D341Med (cell line): ENCODE measurements at regions not wholly inside any gene's neighbourhood (a gene's known extent, or its start where the extent isn't known, plus 50 kb on each side); places are given as distances from the start of the nearest gene placed in this dataset.

Source experiments
- DNase-seq: peaks from one replicate; pipeline ENCODE4 v3.0.0; 2012; ENCODE audit warnings: low spot score

- no peak for DNase-seq
Measured at GRCh38 chr3:13149330-13150108, 76.3 kb upstream of the IQSEC1 start.

GRCh38 chr3:13148561-13149329 is 75.5 kb upstream of the IQSEC1 start:
- peak; percentile 26 for DNase-seq

GRCh38 chr3:13148126-13148525 is 74.9 kb upstream of the IQSEC1 start:
- DNase-seq = no peak

- DNase-seq = no peak
Measured at GRCh38 chr3:13147344-13147743, 74.1 kb upstream of the IQSEC1 start.

GRCh38 chr3:13146643-13147143 is 73.5 kb upstream of the IQSEC1 start:
- DNase-seq = no peak

- peak; percentile 36 for DNase-seq
Measured at GRCh38 chr3:13145826-13146642, 72.8 kb upstream of the IQSEC1 start.

- no peak for DNase-seq
Measured at GRCh38 chr3:13145131-13145825, 72.0 kb upstream of the IQSEC1 start.

GRCh38 chr3:13144163-13145023 is 71.2 kb upstream of the IQSEC1 start:
- DNase-seq = no peak

GRCh38 chr3:13143381-13144004 is 70.3 kb upstream of the IQSEC1 start:
- DNase-seq = no peak

GRCh38 chr3:13142552-13143380 is 69.5 kb upstream of the IQSEC1 start:
- no peak for DNase-seq

GRCh38 chr3:13141991-13142412 is 68.8 kb upstream of the IQSEC1 start:
- DNase-seq = no peak

- peak; percentile 19 for DNase-seq
Measured at GRCh38 chr3:13141183-13141582, 68.0 kb upstream of the IQSEC1 start.

- peak; percentile 15 for DNase-seq
Measured at GRCh38 chr3:13140596-13140995, 67.4 kb upstream of the IQSEC1 start.

- peak; percentile 20 for DNase-seq
Measured at GRCh38 chr3:13139471-13140065, 66.3 kb upstream of the IQSEC1 start.

GRCh38 chr3:13138833-13139145 is 65.6 kb upstream of the IQSEC1 start:
- DNase-seq = peak; percentile 14

GRCh38 chr3:13137941-13138832 is 65.0 kb upstream of the IQSEC1 start:
- peak; percentile 24 for DNase-seq

GRCh38 chr3:13136848-13137247 is 63.6 kb upstream of the IQSEC1 start:
- DNase-seq = peak; percentile 1

- DNase-seq = peak; percentile 18
Measured at GRCh38 chr3:13136426-13136825, 63.2 kb upstream of the IQSEC1 start.
